GM18868 (cell line): ENCODE measurements at regions not wholly inside any gene's neighbourhood (a gene's known extent, or its start where the extent isn't known, plus 50 kb on each side); places are given as distances from the start of the nearest gene placed in this dataset.

Experiments used
- ATAC-seq: cut with Tn5 transposase; IDR thresholded peaks from one replicate; pipeline ENCODE4 v1.9.1; 2021; ENCODE audit warnings: mild to moderate bottlenecking, moderate library complexity; ENCODE audit not compliant: unreplicated experiment

GRCh38 chr17:12429116-12429515, 236.6 kb upstream of the MYOCD start:
- ATAC-seq, result peak; percentile 52

- peak; percentile 84 for ATAC-seq
Measured at GRCh38 chr17:12431188-12431587, 234.5 kb upstream of the MYOCD start.

- ATAC-seq, result no peak
Measured at GRCh38 chr17:12438212-12438611, 227.5 kb upstream of the MYOCD start.

DNA sequence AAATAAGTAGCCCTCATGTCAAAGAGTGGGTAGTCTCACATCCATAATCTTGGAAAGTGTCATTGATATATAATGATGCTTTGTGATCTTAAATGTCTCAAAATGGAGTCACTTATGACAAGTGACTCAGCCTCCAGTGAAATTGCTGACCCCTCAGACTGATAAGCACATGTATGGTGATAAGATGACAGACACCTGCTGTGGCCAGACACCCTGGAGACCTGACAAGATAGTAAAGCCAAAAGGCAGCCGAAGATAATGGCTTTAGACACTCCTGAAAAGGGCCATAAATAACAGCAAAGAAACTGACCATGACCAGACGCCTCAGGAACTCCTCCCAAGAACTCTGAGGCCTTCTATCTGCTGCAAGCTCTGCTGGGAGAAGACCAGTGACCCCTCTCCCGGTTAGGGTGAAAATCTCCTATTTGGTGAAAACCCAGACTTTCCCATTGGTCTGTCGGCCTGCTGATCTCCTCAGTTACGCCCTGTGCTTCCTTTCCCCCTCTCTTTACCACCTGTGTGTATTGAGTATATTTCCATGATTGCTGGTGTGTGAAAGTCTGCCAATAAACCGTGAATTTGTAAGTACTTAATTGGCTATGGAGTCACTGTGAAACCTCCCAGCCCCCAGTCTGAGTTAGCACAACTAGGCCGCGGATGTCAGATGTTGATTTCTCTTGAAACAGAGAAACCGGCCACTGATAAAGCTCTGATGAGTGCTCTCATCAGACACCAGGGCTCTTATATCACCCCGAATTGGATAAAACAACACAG, 226.7 kb upstream of the MYOCD start:
- peak; percentile 82 for ATAC-seq

GRCh38 chr17:12445331-12445730, 220.4 kb upstream of the MYOCD start:
- ATAC-seq, result no peak

GRCh38 chr17:12457493-12457892, 208.2 kb upstream of the MYOCD start:
- ATAC-seq, result no peak

GRCh38 chr17:12459736-12460135, 206.0 kb upstream of the MYOCD start:
- ATAC-seq, result no peak

GRCh38 chr17:12463102-12463501, 202.6 kb upstream of the MYOCD start:
- no peak for ATAC-seq

DNA sequence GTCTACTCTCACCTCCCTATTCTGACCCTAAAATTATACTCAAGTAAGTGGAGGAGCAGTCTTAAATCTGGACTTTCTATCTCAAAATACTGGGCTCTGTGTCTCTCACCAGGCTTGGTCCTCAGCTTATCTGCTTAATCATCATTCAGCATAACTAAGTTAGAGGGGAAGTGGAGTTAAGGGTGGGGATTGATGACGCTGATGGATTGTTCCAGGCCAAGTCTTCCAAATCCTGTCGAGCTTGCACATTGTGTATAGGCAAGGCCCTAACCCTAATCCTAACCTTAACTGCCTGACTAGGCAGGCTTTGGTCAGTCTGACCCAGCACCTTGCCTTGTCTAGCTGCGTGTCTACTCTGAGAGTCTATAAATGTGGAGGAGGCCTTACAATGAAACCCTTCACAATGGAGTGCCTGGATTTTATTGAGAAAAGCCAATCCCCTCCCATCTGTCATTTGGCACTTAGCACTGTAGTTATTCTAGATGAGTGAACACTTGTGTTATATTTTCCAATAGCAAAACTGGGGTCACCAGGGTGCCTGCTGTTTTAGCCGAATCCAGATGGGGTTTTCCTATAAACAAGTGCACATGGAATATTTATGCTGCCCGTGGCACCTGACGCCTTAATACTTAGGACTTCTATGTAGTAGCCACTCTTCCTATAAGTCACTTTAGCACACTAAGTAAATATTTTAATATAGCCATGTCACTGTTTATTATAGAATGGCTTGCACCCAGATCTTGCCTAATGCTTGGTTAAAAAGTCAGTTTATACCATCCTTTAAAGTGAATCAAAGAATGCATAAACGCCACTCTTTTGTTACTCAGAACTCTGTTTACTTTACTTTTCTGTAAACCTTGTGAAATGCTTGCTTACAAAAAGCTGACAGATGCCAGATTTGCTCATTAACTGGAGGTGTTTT, 193.2 kb upstream of the MYOCD start:
- ATAC-seq, result no peak

DNA sequence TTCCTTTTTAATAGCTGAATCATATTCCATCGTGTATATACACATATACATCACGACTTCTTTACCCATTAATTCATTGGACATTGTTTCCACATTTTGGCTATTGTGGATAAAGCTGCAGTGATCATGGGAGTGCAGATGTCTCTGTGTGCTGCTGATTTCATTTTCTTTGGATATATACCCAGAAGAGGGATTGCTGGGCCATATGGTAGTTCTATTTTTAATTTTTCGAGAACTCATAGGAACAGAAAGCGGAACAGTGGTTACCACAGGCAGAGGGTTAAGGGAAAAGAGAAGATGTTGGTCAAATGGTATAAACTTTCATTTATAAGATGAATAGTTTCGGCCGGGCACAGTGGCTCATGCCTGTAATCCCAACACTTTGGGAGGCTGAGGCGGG, 187.4 kb upstream of the MYOCD start:
- no peak for ATAC-seq

- no peak for ATAC-seq
Measured at GRCh38 chr17:12485361-12485906, 180.3 kb upstream of the MYOCD start.

DNA sequence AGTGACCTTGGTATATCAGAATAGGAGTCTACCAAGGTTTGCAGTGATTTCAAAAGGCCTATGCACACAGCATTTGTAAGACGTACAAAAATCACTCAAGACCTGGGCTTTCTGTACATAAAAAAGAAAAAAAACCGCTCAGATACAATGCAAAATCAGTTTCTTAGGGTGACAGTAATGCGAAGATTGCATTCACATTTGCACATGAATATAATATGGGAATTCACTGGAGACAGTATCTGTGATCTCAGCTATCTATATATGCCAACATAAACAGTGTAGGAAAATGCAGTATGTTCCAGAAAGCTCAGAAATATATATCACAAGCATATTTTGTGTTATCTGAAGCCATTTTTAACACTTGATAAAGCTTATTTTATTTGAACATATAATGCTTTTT, 176.4 kb upstream of the MYOCD start:
- no peak for ATAC-seq

DNA sequence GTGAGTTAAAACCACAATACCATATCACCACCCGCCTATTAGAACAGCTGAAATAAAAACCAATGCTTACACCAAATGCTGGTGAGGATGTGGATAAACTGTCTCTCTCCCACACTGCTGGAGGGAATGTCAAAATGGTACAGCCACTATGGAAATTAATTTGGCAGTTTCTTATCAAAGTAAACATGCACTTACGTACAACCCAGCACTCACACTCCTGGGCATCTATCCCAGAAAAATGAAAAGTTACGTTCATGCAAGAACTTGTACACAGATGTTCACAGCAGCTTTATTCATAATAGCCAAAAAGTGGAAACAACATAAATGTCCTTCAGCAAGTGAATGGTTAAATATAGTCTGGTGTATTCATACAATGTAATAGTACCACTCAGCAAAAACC, 173.2 kb upstream of the MYOCD start:
- ATAC-seq, result no peak

DNA sequence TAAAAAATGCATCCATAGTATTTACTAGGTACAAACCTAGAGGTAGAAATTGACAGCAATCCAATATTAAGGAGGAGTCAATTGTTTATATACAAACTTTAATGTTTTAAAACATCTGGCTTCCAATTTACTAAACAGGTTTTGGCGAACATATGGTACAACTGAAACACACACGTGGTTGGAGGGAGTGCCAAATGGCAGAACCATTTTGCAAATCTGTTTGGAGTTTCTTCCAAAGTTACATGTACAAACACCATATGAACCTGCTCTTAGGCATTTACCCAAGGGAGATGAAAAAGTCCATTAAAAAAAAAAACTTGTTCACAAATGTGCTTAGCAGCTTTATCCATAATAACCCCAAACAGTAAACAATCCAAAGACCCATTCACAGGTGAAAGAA, 159.8 kb upstream of the MYOCD start:
- ATAC-seq, result no peak

GRCh38 chr17:12507026-12507595, 158.6 kb upstream of the MYOCD start:
- ATAC-seq, result no peak

- no peak for ATAC-seq
Measured at GRCh38 chr17:12509801-12510200, 155.9 kb upstream of the MYOCD start.

DNA sequence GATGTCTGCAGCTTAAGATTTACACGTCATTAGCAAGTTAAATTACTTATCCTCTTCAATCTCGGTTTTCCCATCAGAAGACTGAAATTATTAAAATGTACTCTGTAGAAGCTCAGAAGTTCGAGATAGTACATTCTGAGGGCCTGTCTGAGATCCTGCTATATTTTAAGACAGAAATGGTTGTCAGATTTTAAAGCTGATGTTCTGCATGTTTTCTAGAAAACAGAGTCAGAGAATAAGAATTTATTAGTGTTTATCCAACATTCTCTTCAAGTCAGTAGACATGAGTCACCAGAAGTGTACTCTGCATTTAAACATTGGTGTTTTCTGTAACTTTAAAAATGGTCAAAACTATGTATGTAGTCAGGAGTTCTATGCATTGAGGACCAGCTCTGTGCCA, 155.2 kb upstream of the MYOCD start:
- ATAC-seq, result no peak

DNA sequence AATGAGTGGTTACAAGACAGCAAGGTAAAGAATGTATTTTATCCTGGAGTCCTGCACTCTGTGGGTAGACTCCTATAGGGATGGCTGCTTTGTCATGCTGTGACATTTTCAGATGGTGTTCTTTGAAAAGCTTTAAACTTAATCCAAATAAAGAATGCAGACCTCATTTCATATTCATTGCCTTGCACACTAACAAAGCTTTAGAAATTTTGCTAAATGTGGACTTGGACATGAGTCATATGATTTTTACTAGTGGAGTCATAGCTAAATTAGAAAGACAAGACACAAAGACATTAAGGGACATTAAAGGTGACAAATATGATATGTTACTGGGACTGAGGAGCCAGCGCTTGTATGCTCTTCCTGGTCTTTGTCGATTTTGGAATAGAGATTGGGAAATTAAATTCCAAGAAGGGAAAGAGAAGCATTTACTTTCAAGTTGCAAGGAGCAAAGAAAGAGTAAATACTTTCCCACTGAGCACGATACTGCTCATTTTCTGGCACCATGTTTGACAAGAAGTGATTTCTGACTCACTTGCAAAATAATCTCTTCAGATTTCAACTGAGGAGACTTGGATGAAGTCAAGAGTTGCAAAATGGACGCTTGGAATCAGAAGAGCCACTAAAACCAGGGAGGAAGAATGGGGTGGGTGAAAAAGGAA, 152.9 kb upstream of the MYOCD start:
- ATAC-seq, result no peak

DNA sequence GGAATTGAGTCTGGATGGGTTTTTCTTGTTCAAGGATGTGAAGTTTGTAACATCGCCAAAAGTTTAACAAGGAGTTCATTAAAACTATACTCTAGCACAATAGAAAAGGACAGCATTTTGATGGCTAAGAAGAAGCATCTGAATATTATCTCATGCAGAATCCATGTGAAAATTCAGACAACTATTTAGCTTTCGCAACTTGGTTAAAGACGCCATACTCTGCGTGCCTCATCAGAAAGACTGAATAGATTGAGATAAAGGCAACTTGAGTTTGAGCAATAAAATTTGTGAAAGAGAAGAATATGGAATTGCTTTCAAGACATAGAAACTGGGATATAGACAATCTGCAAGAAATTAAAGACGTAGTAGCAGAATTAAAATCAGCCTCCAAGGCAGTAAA, 151.1 kb upstream of the MYOCD start:
- no peak for ATAC-seq

DNA sequence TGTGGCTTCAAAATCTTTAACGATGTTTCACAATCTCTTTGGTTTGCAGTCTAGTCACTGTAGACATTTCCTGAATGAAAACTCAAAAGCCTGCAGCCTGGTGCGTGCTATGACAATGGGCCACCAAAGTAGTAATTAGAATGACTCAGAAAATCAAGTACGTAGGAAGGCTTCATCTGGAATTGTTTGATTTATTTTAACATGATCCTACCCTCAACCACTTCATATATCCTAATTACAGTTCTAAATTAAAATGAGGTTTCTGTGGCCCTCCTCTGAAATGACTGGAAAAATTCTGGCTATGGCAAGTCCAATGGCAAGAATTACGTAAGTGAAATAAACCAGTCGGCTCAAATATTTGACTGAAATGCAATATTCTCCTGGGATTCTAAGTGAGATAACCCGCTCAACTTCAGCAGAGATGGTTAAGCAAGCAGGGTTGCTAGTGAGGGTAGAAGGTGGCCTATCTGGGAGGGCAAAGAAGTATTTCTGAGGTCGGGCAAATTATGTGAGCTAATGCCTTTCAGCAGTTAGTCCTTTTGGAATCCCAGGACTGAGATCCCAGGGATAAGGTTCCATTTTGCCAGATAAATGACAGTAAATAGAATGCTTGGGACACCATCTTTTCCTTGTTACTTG, 145.6 kb upstream of the MYOCD start:
- ATAC-seq, result no peak
